H7 (cell line): ENCODE measurements at regions not wholly inside any gene's neighbourhood (a gene's known extent, or its start where the extent isn't known, plus 50 kb on each side); places are given as distances from the start of the nearest gene placed in this dataset.
"Not testable (repeated sequence)": the region's sequence is repeated elsewhere in the genome, so short reads cannot be mapped to it uniquely, and the experiment has no call there.

Source experiments
- DNase-seq: peaks from one replicate; pipeline ENCODE4 v3.0.0; 2012
- H3K27me3 ChIP-seq: 2 replicates; pipeline ENCODE4 v1.6.0; 2011; ENCODE audit warnings: mild to moderate bottlenecking, low read length; ENCODE audit not compliant: control insufficient read depth, insufficient read depth
- H3K36me3 ChIP-seq: replicated peaks from 2 replicates; pipeline ENCODE4 v1.5.1; 2011; ENCODE audit warnings: low read length; ENCODE audit not compliant: control insufficient read depth, insufficient read depth
- H3K4me3 ChIP-seq: 2 replicates; pipeline ENCODE4 v1.5.1; 2011; ENCODE audit warnings: low read depth, mild to moderate bottlenecking, control low read depth, low read length, moderate library complexity; ENCODE audit not compliant: insufficient read depth

DNA sequence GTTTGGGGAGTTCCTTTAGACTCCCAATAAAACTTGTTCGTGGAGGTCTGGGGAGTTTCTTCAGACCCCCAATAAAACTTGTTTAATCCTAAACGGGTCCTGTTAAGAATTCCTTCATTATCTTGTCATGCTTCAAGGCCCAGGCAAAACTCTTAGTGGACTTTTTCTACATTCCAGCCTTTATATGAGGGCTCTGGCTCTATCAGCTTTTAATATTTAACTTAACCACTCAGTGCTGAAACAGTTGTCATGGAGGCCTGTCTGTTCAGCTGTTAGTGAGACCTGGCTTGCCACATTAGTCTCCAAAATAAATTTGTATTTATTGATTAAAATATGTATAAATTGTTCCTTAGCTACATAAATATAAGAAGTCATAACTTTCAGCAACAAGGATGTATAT, 1385.1 kb downstream of the REEP3 start:
- not testable (repeated sequence) for DNase-seq, H3K4me3 ChIP-seq, H3K36me3 ChIP-seq, H3K27me3 ChIP-seq

DNA sequence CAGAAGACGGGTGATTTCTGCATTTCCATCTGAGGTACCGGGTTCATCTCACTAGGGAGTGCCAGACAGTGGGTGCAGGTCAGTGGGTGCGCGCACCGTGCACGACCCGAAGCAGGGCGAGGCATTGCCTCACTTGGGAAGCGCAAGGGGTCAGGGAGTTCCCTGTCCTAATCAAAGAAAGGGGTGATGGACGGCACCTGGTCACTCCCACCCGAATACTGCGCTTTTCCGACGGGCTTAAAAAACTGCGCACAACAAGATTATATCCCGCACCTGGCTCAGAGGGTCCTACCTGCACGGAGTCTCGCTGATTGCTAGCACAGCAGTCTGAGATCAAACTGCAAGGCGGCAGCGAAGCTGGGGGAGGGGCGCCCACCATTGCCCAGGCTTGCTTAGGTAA, 1403.1 kb downstream of the REEP3 start:
- H3K27me3 ChIP-seq, H3K36me3 ChIP-seq, DNase-seq: not testable (repeated sequence)
- H3K4me3 ChIP-seq: peak overlapping the region; percentile 48

DNA sequence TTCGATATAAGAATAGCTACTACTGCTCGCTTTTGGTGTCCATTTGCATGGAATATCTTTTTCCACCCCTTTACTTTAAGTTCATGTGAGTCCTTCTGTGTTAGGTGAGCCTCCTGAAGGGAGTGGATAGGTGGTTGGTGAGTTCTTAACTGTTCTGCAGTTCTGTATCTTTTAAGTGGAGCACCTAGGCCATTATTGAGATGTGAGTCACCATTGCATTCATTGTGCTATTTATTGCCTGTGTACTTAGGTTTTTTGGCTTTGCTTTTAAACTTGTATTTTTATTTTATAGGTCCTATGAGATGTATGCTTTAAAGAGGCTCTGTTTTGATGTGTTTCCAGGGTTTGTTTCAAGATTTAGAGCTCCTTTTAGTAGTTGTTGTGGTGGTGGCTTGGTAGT, 1430.8 kb downstream of the REEP3 start:
- Histone ChIP-seq H3K4me3 (no peak overlapping the region), H3K36me3 (no peaks in the 10 kb centered on the region), H3K27me3 (no peaks in the 10 kb centered on the region)
- no peak for DNase-seq

DNA sequence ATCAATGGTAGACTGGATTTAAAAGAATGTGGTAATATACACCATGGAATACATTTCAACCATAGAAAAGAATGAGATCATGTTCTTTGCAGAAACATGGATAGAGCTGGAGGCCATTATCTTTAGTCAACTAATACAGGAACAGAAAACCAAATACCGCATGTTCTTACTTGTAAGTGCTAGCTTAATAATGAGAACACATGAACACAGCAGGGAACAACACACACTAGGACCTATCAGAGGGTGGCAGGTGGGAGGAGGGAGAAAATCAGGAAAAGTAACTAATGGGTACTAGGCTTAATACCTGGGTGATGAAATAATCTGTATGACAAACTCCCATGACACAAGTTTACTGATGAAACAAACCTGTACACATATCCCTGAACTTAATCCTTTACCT, 1435.2 kb downstream of the REEP3 start:
- DNase-seq: no peak
- Histone ChIP-seq H3K27me3 (no peaks in the 10 kb centered on the region), H3K4me3 (no peak overlapping the region), H3K36me3 (no peaks in the 10 kb centered on the region)

DNA sequence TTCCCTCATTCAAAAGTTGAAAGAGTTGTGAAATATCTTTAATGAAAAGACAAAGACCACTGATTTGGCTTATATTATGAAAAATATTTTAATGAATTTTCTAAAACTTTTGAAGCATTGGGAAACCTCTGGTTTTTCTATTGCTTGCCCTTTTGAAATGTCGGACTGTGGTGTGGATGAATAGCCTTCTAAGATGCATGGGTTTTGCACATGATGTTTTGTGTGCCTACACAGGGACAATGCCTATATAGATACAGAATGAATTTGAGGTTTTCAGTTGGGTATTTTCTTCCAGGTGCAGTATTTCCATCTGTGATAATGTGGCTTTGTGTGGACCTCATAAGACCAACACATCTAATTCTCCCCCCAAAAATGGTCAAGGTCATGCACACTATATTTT, 1437.9 kb downstream of the REEP3 start:
- H3K36me3 ChIP-seq: no peaks in the 10 kb centered on the region
- no peak for DNase-seq
- H3K4me3 ChIP-seq: no peak overlapping the region
- H3K27me3 ChIP-seq: no peaks in the 10 kb centered on the region

DNA sequence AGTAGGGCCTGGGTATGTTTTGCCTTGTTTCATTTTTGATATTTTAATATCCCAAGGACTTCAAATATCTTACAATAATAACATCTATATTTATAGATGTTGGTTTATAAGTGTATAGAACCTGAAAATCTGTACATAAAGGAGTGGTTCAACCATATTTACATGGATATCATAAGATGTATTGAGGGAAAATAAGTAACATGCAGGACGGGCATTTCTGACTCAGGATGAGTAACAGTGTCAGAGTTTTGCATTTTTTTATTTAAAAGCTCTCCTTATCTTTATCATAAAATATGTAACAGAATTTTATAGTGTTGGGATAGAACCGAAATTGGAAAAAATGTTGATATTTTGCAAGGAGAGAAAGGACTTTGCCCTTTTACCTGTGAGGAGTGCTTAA, 1438.7 kb downstream of the REEP3 start:
- DNase-seq: no peak
- no peaks in the 10 kb centered on the region for H3K27me3 ChIP-seq
- H3K36me3 ChIP-seq: no peaks in the 10 kb centered on the region
- H3K4me3 ChIP-seq: no peak overlapping the region

DNA sequence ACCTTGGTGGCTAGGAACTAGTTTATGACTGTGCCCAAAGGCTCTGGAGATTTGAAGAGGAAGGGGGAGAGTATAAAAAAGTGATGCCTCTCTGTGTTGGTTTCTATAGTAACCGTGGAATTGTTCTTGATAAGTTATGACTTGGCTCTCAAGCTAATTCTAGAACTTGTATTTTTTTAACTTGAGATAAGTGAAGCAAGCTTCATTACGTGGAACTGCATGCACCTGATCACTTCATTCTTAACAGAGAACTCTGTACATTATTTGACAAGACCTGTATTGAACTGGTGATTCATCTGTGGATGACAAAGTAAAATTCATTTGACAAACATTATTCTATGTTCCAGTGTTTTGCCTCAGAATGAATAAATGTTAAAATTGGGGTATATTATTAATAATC, 1452.2 kb downstream of the REEP3 start:
- H3K4me3 ChIP-seq: no peak overlapping the region
- H3K27me3 ChIP-seq: no peaks in the 10 kb centered on the region
- no peak for DNase-seq
- no peaks in the 10 kb centered on the region for H3K36me3 ChIP-seq

DNA sequence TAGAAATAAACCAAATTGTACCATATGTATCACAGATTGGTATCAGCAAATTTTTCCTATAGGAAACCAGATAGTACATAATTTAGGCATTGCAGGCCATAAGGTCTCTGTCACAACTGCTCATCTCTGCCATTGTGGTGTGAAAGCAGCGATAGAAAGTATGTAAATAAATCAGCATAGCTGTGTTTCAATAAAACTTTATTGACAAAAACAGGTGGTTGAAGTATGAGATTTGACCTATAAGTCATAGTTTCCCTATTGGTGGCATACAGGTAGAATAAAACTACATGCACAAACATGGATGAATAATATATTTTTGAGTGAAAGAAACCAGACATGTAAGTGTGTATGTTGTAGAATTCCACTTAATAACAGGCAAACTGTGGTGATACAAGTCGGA, 1454.9 kb downstream of the REEP3 start:
- no peaks in the 10 kb centered on the region for H3K36me3 ChIP-seq
- no peaks in the 10 kb centered on the region for H3K27me3 ChIP-seq
- no peak for DNase-seq
- H3K4me3 ChIP-seq: no peak overlapping the region

DNA sequence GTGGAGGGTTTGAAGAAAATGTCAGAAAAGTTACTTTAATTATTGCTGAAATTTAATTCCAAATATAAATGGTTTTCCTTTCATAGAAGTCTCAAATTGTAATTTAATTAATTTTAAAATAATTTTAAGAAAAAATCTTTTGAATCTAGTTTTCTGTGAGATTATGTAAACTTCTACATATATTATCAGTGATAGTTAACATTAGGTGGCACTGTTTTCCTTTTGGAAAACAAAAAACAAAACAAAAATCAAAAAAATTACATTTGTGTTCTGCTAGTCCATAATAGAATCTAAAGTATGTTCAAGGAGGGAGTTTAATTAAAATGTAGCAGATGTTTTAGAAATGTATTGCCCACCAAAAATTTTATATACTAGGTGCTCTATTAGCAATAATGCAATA, 1456.7 kb downstream of the REEP3 start:
- H3K27me3 ChIP-seq: no peaks in the 10 kb centered on the region
- DNase-seq: no peak
- H3K4me3 ChIP-seq: no peak overlapping the region
- no peaks in the 10 kb centered on the region for H3K36me3 ChIP-seq

DNA sequence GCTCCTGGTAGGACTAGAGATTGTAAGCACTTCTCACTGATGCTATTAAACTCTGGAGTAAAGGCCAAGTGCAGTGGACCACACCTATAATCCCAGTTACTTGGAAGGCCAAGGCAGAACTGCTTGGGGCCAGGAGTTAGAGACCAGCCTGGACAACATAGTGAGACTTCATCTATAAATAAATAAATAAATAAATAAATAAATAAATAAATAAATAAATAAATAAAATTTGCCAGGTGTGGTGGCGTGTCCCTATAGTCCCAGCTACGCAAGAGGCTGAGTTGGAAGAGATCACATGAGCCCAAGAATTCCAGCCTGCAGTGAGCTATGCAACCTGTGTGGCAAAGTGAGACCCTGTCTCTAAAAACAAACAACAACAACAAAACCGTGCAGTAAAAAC, 1475.7 kb downstream of the REEP3 start:
- Histone ChIP-seq H3K27me3 (no peaks in the 10 kb centered on the region), H3K4me3 (no peak overlapping the region), H3K36me3 (no peaks in the 10 kb centered on the region)
- DNase-seq: no peak

DNA sequence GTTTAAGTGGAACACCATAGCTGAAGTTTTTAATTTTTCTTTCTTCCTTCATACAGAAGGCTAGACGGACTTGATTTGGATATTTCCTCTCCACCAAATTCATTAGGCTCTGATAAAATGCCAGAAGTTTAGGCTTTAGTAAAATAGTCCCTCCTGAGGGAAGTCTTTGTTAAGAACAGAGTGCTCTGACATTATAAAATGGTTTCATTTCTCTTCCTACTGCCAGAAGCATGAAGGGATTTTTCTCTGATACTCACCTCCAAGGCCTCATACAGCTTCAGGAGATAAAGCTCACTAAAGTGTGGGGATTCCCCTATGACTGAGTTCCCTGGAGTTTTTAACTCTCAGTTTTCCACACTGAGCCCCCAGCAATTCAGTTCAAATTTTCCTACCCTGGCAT, 1489.6 kb downstream of the REEP3 start:
- no peak for DNase-seq
- no peaks in the 10 kb centered on the region for H3K27me3 ChIP-seq
- H3K4me3 ChIP-seq: no peak overlapping the region
- no peaks in the 10 kb centered on the region for H3K36me3 ChIP-seq

DNA sequence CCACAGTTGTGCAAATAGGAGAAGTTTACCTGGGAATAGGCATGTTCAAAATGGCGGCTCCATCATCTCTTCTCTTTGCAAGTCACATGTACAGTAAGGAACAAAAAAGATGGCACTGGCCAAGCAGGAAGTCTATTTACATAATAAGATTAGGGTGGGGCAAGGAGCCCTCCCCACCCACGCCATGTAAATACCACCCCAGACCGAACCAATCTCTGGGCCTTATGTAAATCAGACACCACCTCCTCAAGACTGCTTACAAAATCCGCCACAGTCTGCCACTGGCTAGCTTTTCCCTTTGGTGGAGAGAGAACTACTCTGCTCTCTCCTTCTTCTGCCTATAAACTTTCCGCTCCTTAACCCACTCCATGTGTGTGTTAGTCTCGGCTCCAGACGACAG, 1496.3 kb downstream of the REEP3 start:
- DNase-seq: no peak
- Histone ChIP-seq H3K27me3 (no peaks in the 10 kb centered on the region), H3K4me3 (no peak overlapping the region), H3K36me3 (no peaks in the 10 kb centered on the region)

DNA sequence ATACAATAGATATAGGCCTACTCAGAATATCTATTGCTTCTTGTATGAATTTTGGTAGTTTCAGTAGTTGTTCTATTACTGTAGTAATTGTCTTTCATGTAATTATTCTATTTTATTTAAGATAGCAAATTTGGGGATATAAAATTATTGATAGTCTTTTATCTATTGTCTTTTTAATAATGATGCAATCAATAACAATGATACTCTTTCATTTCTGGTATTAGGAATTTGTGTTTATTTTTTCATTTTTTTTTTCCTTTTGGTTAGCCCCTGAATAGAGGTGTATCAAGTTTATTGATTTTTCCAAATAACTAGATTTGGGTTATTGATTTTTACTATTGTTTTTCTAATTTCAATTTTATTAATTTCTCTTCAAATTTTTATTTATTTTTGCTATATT, 1503.7 kb downstream of the REEP3 start:
- no peak overlapping the region for H3K4me3 ChIP-seq
- DNase-seq: no peak
- no peaks in the 10 kb centered on the region for H3K36me3 ChIP-seq
- no peaks in the 10 kb centered on the region for H3K27me3 ChIP-seq

DNA sequence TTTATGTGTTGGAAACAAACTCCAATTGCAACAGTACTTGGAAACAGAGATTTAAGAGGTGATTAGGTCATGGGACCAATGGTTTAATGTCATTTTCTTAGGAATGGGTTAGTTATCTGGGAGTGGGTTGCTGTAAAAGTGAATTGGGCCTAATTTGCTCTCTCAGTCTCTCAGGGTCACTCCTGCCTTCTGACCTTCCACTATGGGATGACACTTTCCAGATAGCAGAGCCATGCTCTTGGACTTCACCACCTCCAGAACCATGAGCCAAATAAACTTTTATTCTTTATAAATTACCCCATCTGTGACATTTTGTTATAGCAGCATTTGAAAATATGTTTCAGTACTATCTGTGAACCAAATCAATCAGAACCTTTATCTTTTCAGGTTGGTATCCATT, 1509.1 kb downstream of the REEP3 start:
- H3K27me3 ChIP-seq: no peaks in the 10 kb centered on the region
- H3K36me3 ChIP-seq: no peaks in the 10 kb centered on the region
- no peak for DNase-seq
- no peak overlapping the region for H3K4me3 ChIP-seq

DNA sequence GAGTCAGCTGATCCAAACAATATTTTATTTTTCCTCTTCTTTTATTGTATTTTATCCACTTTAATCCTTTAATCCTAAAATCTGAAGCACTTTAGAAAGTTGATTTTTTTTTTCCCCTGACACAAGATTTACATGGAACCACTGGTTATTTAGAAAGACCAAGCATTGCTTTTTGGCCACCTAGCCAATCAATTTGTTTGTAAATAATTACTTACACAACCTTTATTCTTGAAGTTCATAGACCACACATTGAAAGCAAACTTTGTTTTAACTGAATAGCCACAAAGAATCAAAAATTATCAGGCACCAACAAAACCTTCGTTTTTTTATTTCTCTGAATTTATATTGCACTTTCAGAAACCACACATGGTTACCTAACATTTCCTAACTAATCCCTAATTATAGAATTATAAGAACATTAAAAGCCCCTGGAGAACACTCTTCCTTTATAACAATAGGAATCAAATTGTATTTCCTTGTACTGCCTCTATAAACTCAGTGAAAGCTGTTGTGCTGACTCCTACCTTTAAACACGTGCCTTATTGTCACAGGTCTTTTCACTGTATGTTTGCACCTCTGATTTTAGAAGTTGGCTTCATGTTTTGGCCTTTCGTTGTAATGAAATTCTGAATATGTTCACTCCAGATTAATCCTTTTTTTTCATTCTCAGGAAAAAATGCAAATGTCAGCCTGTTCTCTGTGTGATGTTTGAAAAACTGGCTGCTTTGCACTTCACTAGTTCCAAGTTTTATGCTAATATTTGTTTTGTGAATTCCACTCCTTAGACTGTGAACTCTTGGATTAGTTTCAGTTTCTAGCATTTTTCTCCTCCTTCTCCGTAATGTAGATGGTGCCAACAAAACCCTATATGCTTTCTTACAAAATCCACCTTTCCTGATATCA, 1511.9 kb downstream of the REEP3 start:
- no peaks in the 10 kb centered on the region for H3K27me3 ChIP-seq
- H3K4me3 ChIP-seq: no peak overlapping the region
- no peak for DNase-seq
- no peaks in the 10 kb centered on the region for H3K36me3 ChIP-seq

DNA sequence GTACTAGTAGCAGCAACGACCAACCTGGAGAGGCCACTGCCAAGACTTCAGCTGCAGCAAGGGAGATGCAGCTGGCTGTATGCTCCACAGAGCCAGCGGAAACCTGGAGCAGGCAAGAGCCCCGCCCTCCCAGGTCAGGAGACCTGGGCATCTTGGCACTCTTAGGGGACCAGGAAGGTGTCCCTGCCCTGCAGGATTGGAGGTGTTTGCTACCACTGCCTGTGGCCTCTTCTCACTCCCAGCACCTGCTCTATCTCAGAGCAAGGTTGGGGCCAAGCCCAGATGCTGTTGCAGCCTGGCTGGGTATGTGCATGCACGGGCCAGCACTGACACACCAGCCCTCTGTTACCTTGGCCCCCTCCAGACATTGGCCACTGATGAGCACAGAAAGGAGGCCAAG, 1512.8 kb downstream of the REEP3 start:
- Histone ChIP-seq H3K36me3 (no peaks in the 10 kb centered on the region), H3K27me3 (no peaks in the 10 kb centered on the region), H3K4me3 (no peak overlapping the region)
- no peak for DNase-seq
